NCI-H2107 treated with DMSO at 0.1 percent for 48 hours (cell line): ENCODE measurements at regions not wholly inside any gene's neighbourhood (a gene's known extent, or its start where the extent isn't known, plus 50 kb on each side); places are given as distances from the start of the nearest gene placed in this dataset.

ENCODE experiments used
- DNase-seq: peaks from one replicate; lab custom pipeline; 2025; ENCODE audit not compliant: unreplicated experiment; lab: John Stamatoyannopoulos, UW

- DNase-seq = peak; percentile 16
Observed at GRCh38 chr3:5426094-5426883, 238.8 kb downstream of the EDEM1 start.

GRCh38 chr3:5427021-5427420, 239.5 kb downstream of the EDEM1 start:
- DNase-seq = no peak

DNA sequence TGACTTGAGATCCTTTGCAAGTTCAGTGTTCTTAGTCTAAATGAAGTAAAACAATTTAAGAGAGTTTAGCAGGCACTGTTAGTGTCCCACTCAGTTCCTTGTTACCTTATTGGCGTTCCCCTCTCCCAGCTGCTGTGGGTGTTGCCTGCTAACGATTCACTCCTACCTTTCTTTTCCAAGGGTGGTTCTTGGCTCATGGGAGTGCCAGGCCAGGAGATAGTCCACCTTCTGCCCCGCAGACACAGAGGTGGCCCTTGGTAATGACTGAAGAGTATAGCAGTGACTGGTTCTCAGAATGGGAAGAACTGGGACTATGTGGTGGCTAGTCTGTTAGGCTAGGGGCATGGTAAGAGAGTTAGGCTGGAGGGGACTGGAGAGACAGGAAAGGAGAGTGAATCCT, 240.4 kb downstream of the EDEM1 start:
- DNase-seq = no peak

DNA sequence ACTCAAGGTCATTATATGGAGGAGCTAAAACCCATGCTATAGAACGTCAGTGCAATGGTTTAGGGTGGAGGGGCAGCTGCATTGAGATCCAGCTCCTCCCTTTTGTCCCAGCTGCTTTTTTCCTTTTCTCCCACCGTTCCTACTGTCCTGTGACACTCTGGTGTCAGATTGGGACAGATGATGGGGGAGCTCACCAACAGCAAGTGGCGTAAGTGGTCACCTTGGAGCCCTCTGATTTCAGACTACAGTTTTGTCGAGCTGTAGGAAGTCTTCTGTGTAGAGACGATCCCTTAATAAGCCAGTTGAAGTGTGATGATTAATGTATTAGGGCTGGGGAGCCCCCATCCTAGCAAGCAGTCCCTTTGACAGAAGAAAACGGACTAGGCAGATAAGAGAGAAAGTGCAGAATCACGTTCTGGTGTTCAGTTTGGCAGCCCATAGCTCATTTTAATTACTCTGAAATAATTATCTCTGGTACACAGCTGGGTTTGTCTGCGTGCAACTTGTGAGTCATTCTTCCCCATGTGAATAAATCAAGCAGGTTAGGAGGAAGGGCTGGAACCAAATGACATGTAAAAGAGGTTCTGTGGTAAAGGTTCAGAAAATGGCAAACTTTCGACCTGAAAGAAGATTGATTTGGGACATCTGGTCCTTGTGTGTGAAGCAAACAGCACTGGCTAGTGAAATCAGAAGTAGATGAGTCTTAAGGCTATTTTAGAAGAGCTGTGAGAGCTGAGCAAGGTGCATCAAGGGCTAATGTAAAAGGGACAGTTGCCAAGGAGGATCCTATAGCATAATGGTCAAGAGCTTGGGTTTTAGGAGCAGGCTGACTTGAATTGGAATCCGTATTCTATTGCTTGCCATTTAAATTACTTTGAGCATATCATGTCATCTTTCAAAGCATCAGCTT, 241.4 kb downstream of the EDEM1 start:
- DNase-seq = no peak

DNA sequence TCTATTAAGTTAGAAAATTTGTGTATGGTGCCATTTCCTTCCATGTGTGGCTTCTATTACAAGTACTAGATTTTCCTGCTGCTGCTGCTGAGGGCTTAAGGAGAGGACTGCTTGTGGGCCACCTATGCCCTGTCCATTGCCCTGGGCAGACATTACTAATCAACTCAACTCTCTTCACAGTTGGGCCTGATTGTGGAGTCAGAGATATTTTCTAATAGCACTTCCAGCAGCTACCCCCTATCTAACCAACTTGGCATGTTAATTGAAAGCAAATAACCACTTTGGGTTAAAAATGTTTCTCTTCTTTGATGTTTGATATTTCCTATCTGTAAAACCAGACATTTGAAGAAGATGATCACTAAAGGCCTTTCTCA, 242.0 kb downstream of the EDEM1 start:
- no peak for DNase-seq

GRCh38 chr3:5430701-5431100, 243.2 kb downstream of the EDEM1 start:
- DNase-seq = no peak

DNA sequence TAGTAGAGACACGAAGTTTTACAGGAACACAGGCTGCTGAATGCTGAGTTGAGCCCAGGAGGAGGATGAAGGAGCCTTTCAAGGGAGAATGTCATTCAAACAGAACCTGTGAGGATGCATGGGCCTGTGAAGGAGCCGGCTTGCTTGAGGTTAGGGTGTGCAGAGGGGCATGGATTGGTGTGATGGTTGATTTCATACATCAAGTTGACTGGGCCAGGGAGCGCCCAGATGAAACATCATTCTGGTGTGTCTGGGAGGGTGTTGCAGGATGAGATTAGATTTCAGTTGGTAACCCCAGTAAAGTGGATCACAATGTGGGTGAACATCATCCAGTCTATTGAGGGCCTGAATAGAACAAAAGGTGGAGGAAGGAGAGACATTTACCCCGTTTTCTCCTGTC, 243.6 kb downstream of the EDEM1 start:
- DNase-seq = no peak

DNA sequence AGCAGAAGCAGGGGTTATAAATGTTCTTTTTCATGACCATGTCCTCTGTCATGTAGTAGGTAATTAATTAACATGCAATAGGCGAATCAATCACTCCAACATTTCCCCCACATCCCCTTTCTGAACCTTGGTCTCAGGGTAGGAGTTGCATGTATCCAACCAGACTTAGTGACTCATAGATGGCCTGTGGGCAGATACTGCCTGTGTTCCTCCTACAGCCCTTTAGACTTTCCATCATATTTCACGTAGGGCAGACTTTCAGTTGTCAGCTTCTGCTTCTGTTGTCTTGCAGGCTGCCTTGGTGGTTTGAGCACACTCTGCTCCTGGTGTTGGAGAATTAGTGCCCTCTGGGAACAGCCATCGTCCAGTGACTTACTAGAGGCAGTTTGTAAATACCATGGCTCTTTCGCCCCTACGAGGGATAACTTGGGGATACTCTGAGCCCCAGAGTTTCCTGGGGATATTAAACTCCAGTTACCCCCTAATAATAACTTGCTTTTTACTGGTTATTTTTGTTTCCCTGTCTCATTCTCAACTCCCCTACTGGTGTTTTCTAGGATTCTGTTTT, 244.4 kb downstream of the EDEM1 start:
- no peak for DNase-seq

DNA sequence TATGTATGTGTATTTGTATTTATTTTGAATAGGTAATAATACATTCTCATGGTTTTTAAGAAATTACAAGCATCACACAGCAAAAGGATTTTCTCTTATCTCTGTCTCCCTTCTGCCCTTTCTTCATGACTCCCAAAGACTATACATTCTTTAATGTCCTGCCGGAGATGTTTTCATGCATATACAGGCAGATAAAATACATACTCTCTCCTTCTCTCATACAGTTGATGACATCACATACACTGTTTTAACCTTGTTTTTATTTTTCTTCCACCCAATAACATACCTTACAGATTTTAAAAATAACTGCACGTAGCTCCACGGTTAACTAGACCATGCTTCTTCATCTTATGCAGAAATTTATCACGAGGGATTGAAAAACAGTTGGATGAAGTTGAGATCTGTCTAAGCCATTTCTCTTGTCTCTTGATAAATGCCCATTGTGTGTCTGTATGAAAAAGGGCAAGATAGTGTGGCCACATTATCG, 249.8 kb downstream of the EDEM1 start:
- DNase-seq = no peak

DNA sequence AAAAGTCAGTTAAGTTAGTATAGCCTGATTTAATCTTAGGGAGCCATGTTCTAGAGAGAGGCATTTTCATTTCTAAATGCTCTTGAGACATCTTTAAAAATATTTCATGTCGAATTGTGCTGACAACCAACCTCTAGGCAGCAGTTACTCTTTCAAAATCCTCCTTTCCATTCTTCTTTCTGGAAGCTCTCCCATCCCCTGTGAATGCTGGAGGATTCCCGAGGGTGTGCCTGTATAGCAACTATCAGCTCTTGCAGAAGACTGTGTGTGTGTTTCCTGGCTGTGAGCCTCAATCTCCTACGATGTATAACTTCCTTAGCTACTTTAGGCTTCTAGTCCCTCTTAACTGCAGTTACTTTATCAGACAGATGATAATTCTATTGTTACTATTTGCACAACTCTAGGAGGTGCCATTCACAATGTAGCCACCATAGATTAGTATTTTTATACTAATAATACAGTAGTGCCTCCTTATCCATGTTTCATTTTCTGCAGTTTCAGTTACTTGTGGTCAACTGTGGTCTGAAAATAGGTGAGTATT, 250.3 kb downstream of the EDEM1 start:
- no peak for DNase-seq

- DNase-seq = no peak
Observed at GRCh38 chr3:5441401-5441800, 253.9 kb downstream of the EDEM1 start.

DNA sequence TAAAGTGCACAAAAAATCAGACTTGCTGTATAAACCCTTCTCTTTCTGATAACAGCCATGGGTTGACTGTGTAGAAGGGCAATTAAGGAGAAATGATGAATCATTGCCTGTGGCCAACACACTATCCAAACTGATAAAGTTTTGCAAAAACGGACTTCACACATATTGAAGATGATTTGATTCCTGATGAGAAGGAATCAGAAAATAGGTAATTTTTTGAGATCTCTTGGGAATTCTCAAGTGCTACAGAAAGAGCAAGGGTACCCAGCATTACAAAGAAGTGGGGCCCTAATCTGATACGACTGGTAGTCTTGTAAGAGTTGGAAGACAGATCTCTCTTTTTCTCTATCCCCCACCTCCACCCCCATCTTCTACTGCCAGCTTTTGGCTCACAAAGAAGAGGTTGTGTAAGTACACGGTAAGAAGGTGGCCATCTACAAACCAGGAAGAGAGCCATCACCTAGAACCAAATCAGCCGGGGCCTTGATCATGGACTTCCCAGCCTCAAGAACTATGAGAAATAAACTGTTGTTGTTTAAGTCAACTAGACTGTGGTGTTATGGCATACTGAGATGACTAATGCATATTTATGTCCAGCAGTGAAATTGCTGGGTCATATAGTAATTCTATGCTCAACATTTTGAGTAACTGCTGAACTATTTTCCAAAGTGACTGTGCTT, 254.7 kb downstream of the EDEM1 start:
- DNase-seq = no peak

- DNase-seq = no peak
Observed at GRCh38 chr3:5442786-5443138, 255.3 kb downstream of the EDEM1 start.

DNA sequence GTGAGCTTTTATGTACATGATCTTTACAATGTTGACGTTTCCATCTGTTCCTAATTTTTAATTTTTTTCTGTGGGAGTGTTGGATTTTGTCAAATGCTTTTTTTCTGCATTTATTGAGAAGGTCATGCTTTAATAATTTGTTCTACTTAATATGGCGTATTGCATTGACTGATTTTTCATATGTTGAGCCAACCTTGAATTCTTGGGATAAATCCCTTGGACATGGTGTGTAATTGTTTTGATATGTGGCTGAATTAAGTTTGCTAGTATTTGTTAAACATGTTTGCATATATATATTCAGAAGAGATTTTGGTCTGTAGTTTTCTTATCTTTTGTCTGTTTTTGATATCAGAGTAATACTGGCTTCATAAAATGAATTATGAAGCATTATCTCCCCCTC, 256.7 kb downstream of the EDEM1 start:
- no peak for DNase-seq

- no peak for DNase-seq
Observed at GRCh38 chr3:5445676-5446201, 258.2 kb downstream of the EDEM1 start.

GRCh38 chr3:5448246-5448645, 260.7 kb downstream of the EDEM1 start:
- DNase-seq = no peak

DNA sequence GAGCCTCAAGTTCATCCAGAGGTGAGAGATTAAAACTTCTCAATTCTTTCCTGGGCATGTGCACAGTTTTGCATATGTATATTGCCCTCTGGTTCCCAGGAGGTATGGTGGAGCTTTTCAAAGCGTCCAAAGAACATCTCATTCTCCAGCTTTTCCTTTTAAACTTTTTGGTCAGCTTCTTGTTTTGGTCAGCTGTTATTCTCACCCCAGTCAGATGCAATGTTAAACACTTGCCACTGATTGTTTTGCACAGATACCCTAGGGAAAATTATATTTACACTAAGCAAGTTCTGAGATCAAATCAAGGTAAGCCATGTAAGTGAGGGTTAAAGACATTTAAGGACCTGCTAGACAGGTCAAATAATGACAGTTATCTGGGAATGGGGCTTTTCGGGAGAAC, 261.3 kb downstream of the EDEM1 start:
- DNase-seq = no peak

GRCh38 chr3:5456199-5456598, 268.7 kb downstream of the EDEM1 start:
- no peak for DNase-seq

DNA sequence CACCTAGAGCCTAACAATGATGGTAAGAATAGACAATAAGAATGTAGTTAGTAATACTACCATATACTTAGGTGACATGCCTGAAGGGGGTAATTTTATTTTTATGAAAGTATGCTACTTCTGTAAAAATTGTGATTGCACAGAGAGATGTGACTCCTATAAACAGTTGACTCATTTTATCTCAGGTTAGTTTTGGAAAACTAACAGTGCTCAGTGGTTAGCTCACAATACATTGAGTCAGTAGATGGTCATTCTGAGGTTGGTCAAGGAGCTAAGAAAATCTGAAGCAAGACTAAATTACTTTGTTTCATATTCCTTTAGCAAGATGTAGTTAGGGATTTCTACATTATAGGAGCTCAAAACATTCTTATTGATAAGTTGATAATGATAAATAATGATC, 271.0 kb downstream of the EDEM1 start:
- DNase-seq = no peak

DNA sequence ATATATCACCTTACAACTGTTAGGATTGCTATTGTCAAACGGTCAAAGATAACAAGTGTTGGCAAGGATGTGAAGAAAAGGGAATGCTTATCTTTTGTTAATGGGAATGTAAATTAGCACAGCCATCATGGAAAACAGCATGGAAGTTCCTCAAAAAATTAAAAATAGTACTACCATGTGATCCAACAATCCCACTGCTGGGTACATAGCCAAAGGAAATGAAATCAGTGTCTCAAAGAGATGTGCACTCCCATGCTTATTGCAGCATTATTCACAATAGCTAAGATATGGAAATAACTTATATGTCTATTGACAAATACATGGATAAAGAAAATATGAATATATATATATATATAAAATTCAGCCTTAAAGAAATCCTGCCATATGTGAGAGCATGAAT, 274.6 kb downstream of the EDEM1 start:
- no peak for DNase-seq

GRCh38 chr3:5463991-5464390, 276.5 kb downstream of the EDEM1 start:
- no peak for DNase-seq
